ENCODE measurements at regions not wholly inside any gene's neighbourhood (a gene's known extent, or its start where the extent isn't known, plus 50 kb on each side); places are given as distances from the start of the nearest gene placed in this dataset.
"Not testable (repeated sequence)": the region's sequence is repeated elsewhere in the genome, so short reads cannot be mapped to it uniquely, and the experiment has no call there.

DNA sequence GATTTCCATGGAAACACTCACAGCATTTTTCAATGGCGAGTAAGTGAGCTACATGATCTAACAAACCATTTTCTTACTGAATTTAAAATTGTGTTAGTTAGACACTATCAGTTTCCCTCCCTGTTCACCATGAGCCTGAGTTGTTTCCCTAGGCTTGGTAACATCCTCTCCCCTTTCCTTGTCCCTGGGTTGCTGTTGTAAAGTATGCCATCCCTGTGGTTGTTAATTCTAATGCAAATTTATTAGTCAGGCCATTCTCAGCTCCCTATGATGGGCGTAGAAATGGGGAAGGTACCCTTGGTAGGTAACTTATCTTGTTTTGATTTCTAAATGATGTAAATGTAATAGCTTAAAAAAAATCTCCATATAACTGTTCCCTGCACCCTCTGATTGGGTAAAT lies 143.0 kb downstream of the SPATA31A6 start:
- DNase-seq, result not testable (repeated sequence)

DNA sequence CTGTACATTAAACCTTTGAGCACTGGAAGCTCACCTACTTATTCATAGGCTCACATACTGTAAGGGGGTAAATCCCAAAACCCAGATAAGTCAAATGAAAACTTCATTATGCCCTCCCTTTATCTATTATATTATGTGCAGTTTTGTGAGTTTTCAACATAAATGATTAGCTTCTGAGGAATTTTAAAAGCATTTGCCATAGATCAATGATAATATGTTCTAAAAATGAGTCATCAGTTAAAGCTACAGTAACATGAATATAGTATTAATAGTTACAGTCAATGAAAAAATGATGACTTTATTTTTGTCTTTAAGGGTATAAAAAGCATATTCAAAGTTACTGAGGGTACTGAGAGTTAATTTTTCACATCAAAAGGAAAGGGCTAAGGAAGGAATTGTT lies 151.9 kb downstream of the SPATA31A6 start:
- DNase-seq, result not testable (repeated sequence)

DNA sequence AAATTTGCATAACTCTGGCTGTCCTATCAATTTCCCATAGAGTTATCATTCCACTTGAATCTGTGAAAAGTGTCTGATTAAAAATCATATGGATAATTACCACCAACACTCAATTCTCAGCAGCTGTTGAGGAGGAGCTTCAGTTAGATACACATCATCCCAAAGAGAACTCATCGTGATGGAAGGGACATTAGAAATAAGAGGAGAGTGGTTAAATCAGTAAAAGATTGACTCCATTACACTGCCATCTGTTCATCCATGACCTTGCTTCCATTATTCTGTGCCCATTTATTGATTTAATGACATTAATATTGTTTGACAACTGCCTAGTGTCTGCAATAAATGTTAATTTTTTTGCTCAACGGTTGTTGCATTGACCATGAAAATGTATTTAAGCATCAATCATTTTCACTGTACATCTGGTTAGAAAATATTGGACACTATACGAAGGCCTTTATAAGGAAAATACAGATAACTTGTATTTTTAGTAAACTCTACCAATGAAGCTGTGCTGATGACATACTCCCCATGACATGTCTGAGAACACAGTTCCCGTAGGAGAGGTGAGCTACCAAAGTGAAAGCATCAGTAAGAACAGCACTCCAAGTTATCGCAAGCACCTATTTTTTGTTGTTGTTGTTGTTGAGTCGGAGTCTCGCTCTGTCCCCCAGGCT lies 152.7 kb downstream of the SPATA31A6 start:
- DNase-seq, result not testable (repeated sequence)

DNA sequence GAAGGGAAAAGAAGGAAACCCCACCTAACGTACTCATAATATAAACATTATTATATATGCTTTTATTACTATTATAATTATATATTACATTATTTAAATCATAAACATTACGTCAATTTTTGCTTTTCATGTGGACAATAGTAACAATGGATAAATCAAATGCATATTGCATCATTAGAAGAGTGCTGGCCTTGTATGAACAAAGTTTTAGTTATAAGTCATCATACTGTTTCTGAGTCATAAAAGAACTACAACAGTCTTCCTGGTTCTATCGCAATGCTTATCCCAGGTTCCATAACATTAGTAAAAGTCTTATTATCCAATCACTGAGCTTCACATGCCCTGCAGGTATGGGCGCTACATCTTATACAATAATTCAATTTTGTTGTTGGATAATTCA lies 154.8 kb downstream of the SPATA31A6 start:
- DNase-seq, result not testable (repeated sequence)

DNA sequence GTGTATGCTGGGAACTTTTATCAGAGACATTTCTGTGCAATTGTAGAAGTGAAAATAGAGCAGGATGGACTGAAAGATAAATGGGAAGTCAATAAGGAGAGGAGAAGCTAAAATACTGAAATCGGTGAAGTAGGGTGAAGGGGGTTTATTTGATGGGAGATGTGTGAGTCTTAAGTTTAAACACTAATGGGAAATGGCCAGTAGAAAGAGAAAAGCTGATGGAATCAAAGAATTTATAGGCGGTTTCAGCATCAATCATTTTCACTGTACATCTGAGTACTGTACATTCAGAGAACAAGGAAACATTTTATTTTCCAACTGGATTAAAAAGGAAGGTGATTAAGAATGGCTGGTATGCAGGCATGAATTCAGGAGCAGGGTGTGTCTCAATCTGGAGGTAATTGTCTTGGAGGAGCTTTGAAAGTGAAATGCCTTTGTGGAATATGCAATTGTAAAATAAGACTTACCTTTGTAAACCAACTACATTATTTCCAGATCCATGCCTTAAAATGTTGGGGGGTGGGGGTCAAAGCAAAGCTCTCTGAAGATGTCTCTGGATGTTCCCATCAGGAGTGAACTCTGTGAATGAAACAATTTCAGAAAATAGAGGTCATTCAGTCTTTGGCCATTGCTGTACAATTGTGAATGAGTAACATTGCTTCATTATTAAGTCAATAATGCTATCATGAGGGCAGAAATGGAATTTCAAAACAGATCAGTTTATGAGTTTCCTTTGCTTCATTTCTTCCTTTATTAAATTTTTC lies 156.4 kb downstream of the SPATA31A6 start:
- not testable (repeated sequence) for DNase-seq

DNA sequence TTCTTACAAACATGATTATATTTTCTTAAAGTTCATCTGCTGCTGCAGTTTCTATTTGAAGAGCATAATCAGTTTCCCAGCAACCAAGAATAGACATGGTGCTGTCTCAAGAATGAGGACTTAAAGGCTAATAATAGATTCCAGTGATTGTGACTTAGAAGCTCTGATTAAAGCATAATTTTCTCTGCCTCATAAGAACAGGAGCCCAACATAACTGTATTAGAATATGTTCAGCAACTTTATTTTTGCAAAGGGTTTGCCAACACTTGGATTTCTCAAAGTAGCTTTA lies 156.9 kb downstream of the SPATA31A6 start:
- not testable (repeated sequence) for DNase-seq

DNA sequence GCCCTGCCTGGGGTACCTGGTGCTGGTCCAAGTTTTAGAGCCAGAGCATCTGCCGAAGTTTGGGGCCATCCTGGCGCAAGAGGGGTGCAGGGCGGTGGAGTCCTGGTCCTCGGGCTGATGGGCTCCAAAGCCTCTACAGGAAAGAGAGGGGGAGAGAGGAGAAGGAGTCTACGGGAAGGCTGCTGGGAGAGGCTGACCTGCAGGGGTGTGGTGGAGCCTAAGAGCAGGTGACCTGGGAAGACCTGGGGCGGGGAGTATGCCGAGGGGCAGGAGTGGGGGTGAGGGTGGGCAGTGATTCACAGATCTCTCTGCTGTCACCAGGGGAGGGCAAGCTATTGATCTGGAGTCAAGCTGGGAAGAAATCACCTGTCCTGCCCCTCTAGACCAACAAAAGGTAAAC lies 158.4 kb downstream of the SPATA31A6 start:
- not testable (repeated sequence) for DNase-seq

DNA sequence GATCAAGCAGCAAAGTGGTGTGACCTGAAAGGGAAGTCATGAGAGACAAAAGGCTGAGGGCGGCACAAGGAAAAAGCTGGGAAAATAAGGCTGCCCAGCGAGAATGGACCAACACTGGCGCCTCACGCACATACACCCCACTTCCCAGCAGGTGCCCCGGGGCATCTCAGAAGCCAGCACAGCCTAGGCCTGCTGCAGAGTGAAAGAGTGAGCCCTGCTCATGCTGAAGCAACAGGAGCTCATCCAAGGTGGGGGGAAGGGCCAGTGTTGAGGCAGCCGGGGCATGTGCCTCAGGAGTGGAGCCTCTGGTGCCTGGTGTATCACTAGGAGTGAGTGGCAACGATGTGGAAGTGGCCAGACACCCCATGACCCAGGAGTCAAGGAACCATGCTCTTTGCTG lies 158.8 kb downstream of the SPATA31A6 start:
- not testable (repeated sequence) for DNase-seq

DNA sequence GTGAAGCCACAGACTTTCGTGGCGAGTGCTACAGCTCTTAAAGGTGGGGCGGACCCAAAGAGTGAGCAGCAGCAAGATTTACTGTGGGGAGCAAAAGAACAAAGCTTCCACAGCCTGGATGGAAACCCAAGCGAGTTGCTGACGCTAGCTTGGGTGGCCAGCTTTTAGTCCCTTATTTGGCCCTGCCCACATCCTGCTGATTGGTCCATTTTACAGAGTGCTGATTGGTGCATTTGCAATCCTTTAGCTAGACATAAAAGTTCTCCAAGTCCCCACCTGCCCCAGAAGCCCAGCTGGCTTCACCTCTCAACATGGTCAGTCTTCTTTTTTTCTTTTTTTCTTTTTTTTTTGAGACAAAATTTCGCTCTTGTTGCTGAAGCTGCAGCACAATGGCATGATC lies 161.0 kb downstream of the SPATA31A6 start:
- DNase-seq, result not testable (repeated sequence)

DNA sequence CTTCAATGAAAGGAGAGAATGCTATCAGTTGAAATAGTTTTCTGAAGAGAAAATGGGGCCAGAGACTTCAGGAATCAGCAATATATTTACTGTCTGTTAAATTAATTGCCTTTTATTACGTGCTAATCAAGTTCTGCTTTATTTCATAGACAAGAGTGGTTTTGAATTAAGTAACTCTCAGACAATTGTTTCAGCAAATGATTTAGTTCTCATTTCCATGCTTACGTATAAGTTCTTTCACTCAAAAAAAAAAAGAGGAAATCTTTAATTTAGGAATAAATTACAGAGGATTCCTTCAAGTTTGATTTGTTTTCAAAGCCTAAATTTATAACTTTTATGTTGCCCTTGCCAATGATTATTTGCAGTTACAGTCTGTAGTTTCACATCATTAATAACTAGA lies 163.5 kb downstream of the SPATA31A6 start:
- DNase-seq, result peak in 1 of 2 donors; percentile 22

DNA sequence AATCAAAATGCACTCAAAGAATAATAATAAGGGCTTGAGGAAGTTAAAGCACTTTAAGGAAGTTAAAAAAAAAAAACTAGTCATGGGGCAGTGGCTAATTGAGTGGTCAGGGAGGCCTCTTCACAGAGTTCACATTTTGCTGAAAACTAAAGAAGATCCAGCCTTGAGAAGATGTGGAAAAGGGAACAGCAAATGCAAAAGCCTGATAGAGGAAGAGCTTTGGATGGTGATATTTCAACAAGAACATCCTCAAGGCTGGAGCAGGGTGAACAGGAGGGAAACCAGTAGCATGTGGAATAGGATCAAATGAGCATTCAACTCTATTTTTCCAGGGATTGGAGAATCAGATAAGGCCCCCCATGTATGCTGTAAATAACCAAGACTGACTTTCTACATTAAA lies 165.7 kb downstream of the SPATA31A6 start:
- DNase-seq, result not testable (repeated sequence)

DNA sequence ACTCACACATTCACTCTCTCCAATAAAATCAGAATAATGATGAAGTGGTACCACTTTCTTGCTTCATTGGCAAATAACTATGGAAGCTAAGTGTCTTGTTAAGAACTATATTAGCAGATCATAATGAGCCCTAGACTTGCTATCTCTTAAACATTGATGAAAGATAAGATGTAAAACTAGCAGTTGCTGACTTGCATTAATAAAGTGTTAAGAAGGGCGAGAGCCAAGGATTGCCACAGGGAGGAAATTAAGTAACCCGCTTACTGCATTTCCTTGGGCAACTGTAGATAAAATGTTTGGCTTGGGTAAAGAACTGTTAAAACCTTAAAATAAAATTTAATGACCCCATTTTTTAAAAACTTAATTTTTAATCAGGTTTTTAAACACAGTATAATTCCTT lies 167.0 kb downstream of the SPATA31A6 start:
- not testable (repeated sequence) for DNase-seq

DNA sequence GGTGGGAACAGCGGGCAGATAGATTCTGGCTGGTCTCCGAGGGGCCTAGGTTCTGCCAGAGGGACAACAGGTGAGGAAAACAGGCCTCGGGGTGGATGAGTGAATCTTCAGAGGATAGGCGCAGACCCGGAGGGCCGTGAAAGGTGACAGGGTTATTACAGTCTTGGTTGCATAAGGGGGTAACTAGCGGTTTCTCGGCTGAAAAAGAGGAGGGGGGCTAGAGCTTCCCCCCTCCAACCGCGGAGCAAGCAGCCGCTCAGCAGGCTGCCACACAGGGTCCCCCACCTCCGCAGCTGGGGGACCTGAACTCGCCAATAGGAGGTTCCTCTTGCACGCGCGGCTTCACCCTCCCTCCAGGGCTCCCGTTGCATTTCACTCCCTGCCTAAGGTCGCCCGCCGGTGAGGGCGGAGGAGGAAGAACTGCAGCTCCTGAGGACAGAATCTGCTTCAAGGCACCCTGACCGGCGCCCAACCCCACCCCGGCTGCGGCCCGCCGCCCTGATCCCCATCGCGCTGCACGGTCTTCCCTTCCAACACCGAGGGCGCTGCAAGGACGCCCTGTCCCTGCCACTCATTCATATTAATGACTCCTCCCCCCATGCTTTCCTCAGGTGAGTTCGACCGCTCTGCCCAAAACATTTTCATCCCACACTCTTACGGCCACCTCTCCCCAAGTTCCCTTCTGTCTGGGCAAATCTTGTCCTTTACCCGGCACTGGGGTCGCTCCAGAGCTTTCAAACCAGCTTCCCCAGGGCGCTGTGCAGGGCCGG lies 174.3 kb downstream of the SPATA31A6 start:
- DNase-seq, result not testable (repeated sequence)

DNA sequence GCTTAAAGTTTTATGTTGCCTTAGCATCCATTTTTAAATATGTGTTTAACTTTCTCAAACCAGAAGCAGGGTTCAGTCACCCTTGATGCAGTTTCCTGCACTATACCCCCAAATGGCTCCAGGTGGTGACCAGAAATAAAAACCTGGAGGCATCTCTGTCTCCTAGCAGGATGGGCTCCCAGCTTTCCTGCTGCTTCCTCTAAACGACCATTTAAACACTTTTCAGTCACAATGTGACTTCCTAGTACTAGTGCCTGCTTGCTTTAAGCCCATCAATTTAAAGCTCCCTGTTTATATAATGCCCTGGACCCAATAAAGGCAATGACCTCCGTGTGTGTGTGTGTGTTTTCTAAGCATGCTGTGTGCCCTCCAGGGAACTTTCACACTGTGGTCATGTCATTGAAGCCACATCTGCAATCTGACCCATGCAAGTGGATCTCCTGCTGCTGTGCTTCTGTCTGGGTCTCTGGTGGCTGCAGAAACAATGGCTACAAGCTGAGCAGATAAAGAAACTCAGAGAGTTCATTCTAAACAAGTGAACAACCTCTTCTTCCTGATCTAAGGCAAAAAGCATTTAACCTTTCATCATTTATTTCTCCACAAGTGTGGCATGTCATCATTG lies 175.3 kb downstream of the SPATA31A6 start:
- not testable (repeated sequence) for DNase-seq

DNA sequence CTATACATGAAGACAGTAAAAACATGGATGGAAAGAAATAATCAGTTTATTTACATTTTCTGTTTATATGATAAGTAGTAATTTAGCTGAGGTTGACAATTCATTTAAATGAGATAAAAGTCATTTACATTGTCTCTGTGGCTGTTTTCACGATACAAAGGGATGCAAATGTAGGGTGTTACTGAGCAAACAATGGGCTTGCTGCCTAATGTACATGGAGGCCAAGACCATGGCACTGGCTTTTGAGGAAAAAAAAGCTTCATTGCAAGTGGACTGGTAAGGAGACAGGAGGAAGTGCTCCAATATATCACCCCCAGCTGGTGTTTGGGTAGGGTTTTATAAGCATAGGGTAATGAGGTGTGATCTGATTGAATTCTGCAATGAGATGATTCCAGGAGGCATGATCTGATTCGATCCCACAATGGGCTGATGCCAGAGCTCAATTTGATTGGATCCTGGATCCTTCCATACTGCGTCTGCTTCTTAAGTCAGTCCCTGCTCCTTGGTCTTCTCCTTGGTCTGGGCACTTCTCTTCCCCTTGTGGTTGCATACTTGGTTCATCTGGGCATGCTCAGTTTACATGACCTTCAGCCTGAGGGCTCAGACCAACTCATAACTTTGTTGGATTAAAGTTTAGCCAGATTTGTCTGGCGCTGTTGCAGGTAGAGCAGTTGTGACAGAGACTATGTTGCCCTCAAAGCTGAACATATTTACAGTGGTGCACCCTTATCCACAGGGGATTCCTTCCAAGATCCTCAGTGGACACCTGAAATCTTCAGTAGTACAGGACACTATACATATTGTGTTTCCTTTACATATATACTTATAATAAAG lies 181.2 kb downstream of the SPATA31A6 start:
- not testable (repeated sequence) for DNase-seq

DNA sequence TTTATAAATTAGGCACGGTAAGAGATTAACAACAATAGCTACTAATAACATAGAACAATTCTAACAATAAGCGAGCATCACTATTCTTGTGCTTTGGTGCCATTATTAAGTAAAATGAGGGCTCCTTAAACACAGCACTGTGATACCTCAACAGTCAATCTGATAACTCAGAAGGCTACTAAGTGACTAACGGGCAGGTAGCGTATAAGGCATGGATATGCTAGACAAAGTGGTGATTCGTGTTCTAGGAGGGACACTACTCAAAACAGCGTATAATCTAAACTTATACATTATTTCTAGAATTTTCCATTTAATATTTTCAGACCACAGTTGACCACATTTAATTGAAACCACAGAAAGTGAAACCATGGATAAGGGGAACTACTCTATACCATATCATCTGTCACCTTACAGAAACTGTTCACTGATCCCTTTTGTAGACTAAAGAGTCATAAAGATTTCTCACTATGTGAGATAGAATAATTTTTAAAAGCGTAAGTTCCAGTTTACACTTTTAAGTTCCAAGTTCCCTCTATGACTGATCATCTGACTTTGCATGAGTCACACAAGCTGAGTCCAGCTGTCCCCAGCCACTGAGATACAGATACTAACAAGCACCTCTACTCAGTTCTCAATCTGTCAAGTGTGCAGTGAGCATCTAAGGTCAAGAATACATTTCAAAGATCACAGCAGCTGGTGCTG lies 181.9 kb downstream of the SPATA31A6 start:
- peak; percentile 59 to 67 for DNase-seq

DNA sequence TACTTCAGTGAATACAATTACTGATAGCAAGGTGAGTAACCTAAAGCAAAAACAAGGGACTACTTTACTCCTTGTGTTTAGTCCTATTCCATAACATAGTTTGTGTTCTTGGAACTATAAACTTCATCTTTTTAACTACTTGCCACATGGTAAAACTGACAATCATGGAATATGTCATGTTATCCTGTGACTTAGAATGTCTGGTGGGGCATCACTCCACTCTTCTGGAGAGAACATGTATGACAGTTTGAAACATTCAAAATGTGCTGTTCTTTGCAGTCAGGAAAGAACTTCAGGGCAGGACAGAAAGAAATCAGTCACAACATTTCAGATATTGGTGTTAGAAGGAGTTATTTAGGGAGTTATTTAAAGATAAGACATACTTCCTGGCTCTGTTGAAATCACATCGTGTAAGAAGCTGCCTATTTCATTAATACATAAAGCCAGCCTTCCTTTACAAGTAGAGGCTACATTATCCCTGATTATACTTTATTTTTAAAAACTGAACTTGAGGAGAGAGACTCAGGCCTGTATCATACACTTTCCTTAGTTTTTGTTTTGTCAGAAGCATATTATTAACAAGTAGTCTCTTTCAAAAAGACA lies 184.9 kb downstream of the SPATA31A6 start:
- DNase-seq, result not testable (repeated sequence)

DNA sequence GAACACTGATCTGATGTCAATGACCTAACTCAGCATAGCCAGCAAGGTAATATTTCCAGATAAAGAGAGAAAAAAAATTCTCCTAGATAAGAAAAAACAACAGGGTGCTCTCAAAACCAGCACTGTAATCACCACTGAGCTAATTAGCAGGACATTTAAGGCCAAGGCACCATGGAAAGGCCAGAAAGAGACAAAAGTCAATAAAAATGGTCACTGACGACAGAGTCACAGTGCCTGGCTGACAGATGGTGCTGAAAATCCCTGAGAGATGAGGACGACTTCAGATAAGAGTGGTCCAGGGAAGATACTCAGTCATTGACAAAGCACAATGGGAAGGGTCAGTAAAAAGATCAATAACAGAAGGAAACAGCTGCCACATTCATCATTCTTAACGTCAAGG lies 186.7 kb downstream of the SPATA31A6 start:
- not testable (repeated sequence) for DNase-seq

DNA sequence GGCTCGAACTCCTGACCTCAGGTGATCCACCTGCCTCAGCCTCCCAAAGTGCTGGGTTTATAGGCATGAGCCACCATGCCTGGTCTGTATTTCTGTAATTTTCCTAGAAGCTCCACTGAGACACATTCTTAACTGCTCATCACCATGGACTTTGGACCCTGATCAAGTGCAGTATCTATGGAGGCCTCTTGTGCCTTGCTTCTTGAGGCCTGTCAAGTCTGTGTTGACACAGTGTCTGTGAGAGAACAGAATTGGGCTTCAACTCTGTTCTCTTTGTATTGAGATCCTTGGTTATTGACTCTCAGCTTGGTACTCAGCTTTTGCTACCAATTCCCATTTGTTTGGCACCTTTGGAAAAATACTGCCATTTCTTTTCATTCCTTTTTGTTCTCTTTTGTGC lies 188.0 kb downstream of the SPATA31A6 start:
- DNase-seq, result not testable (repeated sequence)

DNA sequence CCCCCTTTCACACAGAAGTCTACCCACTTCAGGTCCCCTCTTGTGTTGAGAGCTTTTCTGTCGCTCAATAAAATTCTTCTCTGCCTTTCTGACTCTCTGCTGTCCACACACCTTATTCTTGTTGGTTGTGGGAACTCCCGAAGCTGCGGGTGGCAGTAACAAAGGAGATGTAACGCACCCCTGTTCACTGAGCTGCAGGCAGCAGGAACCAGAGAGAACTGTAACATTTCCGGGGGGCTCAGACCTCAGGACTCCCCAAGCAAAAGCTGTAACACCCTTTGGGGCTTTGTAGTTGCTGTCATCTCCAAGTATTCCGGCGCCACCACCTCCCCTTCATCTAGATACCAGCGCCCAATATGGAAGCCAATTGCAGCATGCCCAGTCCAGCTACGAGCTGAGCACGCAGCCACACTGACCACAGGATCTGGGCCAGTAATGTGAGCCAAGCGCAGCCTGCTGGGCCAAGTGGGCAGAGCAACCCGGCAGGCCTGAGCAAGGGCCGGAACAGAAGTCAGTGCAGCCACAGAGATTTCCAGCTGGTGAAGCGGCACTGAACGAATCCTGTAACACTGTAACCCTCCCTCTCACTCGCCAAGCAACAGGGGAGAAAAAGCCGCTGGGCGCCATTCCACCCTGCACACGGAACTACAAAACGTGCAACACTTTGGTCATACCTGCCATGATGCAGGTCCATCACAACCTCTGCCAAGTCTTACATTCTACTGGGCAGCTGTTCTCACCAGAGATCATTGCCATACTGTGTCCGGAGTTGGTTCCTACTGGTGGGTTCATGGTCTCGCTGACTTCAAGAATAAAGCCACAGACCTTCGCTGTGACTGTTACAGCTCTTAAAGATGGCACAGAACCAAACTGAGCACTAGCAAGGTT lies 194.3 kb downstream of the SPATA31A6 start:
- DNase-seq, result not testable (repeated sequence)

All from inflammatory macrophage treated with lipopolysaccharide for 1 hour (primary cell).